Dermis microvascular lymphatic vessel endothelial cell (primary cell): ENCODE measurements at regions not wholly inside any gene's neighbourhood (a gene's known extent, or its start where the extent isn't known, plus 50 kb on each side); places are given as distances from the start of the nearest gene placed in this dataset.

Experiments used
- DNase-seq, 2 donors: peaks; one replicate each; pipeline versions ENCODE4 v3.0.0 to v3.0.0-alpha.2; 2010; ENCODE audit warnings: low read depth in 2 of 2

GRCh38 chr1:243944429-243945160 is 94.6 kb upstream of the AKT3 start:
- DNase-seq, result peak in 1 of 2 donors; percentile 25

GRCh38 chr1:243943671-243944428 is 93.8 kb upstream of the AKT3 start:
- no peak for DNase-seq

GRCh38 chr1:243942196-243943150 is 92.4 kb upstream of the AKT3 start:
- no peak for DNase-seq

DNA sequence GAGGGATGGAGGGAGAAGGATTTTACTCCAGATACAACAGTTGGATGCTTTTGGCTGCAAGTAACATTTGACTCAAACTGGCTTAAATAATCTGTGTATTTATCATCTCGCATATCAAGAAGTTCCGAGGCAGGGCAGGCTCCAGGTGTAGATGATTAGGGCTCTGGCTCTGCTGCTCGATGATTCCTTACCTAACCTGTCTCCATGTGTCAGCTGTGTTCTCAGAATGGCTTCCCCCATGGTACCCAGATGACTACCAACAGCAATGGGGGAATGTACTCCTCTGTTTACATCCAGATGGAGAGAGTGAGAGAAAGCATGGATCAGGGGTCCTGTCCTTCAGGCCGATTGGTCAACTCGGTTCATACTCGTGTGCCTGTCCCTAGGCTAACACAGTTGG is 90.4 kb upstream of the AKT3 start:
- DNase-seq, result no peak

DNA sequence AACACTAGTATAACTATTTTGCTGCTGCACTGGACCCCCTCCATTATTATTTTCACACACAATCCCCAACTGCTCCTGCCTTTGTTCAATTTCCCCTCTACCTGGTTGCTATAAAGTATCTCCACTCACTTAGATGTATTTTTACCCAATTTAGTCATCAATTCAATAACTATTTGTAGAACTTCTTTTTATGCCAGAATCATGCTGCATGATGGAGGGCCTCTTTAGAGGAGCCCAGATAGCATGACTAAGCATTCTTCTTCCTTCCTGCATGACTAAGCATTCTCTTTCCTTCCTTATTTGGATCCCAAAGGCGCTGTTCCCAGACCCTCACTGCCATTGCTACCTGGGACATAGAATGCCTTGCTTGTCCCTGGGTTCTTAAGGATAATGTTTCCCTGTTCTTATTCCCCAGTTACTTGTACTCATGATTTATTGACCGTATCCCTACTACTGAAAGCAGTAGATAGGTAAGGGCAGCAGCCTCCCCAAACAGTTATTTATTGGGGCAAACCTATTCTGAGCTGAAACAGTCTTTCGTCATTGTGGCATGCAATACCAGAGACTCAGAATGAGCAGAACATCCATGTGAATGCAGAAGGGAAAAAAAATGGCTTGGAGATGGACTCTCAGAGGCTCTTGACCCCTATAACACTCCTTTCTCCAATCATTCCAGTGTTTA is 89.3 kb upstream of the AKT3 start:
- peak in 1 of 2 donors; percentile 61 for DNase-seq

DNA sequence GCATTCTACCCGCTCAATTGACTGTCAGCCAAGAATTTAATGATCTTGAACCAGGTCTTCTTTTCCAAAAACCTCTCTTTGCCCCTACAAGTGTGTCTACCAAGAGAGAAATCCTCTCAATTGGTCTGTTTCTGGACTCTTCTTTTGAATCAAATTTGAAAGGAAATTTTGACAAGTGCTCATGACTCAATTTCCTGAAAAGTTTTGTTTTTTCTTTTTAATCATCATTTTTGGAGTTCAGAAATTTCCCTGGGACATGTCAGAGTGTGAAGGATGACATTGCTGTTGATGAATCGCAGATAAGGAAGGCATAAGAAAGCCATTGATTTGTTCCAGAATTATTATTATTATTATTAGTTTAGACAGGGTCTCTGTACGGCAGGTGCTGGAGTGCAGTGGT is 88.2 kb upstream of the AKT3 start:
- DNase-seq, result peak in 1 of 2 donors; percentile 33

DNA sequence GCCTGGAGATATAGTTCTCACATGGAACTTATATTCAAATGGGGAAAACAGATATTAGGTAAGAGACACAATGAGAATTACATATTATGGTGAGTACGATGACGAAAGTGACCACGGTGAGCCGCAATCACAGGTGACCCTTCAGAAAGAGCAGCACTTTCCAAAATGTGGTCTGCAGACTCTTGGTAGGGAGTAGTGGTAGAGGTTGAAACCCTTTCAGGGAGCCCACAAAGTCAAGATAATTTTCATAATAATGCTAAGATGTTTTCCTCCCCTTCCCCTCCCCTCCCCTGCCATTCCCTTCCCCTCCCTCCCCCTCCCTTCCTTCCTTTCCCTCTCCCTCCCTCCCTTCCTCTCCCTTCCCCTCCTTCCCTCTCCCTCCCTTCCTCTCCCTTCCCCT is 83.5 kb upstream of the AKT3 start:
- no peak for DNase-seq

DNA sequence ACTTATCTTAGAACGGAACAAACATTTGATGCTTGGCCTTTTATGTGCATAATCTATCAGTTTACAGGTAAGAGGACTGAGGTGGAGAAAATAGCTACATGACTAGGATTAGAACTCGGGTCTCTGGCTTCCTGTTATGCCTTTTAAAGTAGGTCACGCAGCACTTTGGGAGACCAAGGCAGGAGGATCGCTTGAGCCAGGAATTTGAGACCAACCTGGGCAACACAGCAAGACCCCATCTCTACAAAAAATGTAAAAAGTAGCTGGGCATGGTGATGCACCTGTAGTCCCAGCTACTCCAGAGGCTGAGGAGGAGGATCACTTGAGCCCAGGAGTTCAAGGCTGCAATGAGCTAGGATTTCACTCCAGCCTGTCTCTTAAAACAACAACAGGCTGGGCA is 81.9 kb upstream of the AKT3 start:
- no peak for DNase-seq

DNA sequence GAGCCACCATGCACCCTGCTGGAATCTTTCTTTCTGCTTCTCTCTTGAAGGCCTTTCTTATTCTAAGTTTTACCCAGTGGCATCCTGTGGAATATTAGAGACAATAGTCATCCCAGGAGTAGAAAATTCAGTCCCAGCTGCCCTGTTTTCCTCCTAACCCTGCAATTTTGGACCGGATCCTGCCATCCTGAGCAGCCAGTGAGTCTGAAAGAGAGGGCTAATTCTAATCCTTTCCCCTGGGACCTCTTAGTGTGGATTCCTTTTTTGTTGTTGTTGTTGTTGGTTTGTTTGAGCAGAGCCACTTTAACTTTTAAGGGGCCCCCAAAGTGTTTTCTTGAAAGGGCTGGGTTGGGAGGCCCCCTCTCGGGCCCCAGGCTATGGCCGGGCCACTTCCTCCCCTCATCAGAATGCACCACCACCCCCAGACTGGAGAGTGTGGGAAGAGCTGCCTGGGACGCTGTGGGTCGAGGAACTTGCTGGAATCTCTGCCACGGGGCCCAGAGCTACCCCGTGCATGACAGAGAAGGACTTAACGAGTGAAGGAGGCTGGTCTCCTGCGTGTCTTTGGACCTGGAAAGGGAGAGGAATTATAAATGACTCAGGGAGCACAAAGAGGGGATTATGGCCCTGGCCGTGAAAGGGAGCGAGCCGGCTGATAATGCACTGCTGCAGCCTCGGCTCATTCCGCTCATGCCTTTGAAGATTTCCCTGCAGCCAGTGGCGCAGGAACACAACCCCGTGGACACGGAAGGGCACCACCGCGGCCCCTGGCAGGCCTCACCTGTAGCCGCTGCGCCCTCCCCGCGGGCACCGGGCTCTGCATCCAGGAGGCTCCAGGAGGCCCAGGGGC is 81.0 kb upstream of the AKT3 start:
- no peak for DNase-seq

- no peak for DNase-seq
These were observed 77.3 kb upstream of the AKT3 start for GRCh38 chr1:243927381-243927780.

- peak; percentile 82 to 96 for DNase-seq
These were observed 76.8 kb upstream of the AKT3 start for GRCh38 chr1:243926803-243927245.

DNA sequence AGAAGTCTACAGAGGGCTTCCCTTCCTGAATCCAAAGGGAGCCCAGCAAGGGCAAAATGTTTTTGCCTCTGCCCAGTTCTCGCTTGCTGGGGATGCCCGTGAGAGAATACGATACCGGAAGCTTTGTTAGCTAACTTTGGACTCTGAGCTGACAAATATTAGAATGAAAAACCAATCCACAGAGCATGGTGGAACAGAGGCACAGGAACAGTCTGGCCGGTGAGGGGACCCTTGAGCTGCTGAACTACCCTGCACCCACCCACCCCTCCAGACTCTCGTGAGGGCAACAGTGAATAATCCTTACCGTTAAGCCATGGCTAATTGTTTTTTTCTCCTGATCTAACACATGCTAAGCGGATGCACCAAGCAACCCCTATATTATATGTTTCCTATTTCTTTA is 76.3 kb upstream of the AKT3 start:
- no peak for DNase-seq

DNA sequence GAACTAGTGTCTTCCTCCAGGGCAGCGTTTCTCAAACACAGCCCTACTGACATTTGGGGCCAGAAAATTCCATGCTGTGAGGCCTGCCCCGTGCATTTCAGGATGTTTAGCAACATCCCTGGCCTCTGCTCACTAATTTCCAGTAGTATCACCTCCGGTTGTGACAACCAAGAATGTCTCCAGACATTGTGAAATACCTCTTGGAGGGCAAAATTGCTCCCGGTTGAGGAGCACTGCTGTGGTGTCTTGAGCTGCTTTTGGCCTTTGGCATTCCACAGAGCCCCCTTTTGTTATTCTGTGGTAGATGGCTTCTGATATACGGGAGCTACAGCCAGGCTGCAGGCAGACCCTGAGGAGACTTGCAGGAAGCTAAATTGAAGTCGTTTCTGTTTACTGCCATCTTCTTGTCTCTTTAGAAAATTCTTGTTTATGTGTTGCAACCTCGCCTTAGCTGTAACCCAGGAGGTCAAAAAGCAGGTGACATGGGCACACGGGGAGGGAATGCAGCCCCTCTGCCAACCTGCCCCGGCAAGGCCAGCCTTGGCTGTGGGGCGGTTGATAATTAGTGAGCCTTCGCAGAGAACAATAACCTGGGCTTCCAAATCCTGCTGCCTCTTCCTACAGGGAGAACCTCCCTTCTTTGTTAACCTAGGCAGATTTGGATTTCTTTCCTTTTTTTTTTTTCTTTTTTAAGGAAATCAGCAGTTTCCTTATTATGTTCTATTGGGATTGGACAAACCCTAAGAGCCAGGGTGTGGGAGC is 74.7 kb upstream of the AKT3 start:
- DNase-seq, result no peak

GRCh38 chr1:243924188-243924587 is 74.1 kb upstream of the AKT3 start:
- no peak for DNase-seq

- DNase-seq, result no peak
These were observed 73.5 kb upstream of the AKT3 start for GRCh38 chr1:243923292-243924171.

GRCh38 chr1:243921111-243921510 is 71.1 kb upstream of the AKT3 start:
- DNase-seq, result no peak

DNA sequence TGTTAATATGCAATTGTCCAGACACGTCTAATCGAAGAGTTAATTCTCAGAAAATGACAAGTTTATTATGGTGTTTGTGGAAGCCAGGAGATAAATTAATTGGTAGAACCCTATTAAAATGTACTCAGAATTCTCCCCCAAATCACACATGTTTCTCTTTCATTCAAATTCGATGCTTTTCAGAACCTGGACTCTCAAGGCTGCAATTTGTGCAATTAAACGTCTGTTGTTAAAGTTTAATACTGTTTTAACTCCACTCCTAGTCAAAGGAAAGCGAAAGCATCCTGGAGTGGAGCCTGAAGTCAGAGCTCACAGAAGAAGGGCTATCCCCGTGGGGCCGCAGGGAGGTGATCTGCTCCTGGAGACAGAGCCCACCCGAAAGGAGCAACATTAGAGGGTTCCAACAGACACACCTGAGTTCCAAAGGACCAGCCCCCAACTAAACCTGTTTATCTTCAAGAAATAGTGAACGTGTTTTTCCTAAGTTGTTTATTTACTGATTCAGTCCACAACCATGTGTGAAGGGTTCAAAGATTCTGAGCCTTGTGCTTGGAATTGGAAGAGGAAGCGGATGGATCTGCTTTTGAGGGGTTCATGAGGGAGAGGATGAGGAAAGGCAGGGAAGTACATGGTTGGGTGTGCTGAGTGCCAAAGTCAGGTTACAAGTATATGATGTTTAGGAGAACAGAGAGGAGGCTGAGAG is 68.0 kb upstream of the AKT3 start:
- no peak for DNase-seq
